ENCODE measurements at regions not wholly inside any gene's neighbourhood (a gene's known extent, or its start where the extent isn't known, plus 50 kb on each side); places are given as distances from the start of the nearest gene placed in this dataset.
A peak's percentile ranks its signal among the peaks of the same experiment; 100 is the strongest.

DNA sequence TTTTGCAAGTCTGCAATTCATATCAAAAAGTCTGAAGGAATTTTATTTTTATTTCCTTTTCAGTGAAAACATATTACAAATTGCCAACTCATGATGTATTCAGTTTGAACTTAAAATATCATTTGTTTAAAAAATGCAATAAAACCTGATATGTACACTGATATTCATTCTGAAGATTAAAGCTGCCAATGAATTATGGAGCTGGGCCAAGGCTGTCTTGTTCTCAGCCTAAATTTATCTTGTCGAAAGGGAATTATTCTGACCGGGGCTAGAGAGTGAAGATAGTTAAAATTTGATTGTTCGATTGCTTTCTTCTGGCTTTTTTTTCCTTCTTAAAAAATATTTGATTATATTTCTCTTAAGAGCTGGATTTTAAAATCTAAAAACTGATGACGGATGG lies 54.0 kb upstream of the RBFOX1 start:
- no peak for DNase-seq
- TF ChIP-seq, protein P1, sequence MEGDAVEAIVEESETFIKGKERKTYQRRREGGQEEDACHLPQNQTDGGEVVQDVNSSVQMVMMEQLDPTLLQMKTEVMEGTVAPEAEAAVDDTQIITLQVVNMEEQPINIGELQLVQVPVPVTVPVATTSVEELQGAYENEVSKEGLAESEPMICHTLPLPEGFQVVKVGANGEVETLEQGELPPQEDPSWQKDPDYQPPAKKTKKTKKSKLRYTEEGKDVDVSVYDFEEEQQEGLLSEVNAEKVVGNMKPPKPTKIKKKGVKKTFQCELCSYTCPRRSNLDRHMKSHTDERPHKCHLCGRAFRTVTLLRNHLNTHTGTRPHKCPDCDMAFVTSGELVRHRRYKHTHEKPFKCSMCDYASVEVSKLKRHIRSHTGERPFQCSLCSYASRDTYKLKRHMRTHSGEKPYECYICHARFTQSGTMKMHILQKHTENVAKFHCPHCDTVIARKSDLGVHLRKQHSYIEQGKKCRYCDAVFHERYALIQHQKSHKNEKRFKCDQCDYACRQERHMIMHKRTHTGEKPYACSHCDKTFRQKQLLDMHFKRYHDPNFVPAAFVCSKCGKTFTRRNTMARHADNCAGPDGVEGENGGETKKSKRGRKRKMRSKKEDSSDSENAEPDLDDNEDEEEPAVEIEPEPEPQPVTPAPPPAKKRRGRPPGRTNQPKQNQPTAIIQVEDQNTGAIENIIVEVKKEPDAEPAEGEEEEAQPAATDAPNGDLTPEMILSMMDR (IDR thresholded peaks at IDR 0.05), result no peak
- no peaks in the 10 kb centered on the region for H3K4me1 Mint-ChIP-seq (ENCODE audit: low read depth)
- peaks cover 71% of the 10 kb centered on the region for H3K9me3 Mint-ChIP-seq
- no peak overlapping the region for H3K4me3 Mint-ChIP-seq
- no peak overlapping the region for H3K27ac Mint-ChIP-seq
- no peaks in the 10 kb centered on the region for H3K27me3 Mint-ChIP-seq (ENCODE audit: insufficient read depth)
- no peaks in the 10 kb centered on the region for H3K36me3 Mint-ChIP-seq (ENCODE audit: low read depth)

DNA sequence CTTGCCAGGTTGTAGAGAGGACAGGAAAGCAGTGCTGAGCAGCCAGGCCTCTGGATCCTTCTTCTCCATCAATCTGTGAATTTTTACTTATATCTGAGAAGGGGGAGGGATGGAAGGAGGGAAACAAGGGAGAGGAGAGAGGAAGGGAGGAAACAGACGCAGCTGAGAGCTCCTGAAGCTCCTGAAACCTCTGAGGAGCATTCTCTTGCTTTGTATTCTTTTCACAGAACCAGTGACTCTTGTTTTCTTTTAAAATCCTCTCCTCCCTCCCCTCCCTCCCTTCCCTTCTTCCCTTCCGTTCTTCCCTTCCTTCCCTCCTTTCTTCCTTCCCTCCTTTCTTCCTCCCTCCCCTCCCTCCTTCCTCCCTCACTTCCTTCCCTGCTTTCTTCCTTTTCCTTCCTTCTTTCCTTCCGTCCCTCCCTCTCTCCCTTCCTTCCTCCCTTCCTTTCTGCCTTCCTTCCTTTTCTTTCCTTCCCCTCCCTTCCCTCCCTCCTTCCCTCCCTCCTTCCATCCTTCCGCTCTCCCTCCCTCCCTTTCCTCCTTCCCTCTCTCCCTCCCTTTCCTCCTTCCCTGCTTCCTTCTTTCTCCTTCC lies 60.0 kb upstream of the RBFOX1 start:
- TF ChIP-seq, protein P1 (IDR thresholded peaks at IDR 0.05), result no peak
- no peak for DNase-seq
- H3K4me3 Mint-ChIP-seq, result no peak overlapping the region
- no peak overlapping the region for H3K27ac Mint-ChIP-seq
- H3K27me3 Mint-ChIP-seq (ENCODE audit: insufficient read depth), result no peaks in the 10 kb centered on the region
- H3K36me3 Mint-ChIP-seq (ENCODE audit: low read depth), result no peaks in the 10 kb centered on the region
- peaks cover 48% of the 10 kb centered on the region for H3K9me3 Mint-ChIP-seq
- H3K4me1 Mint-ChIP-seq (ENCODE audit: low read depth), result no peaks in the 10 kb centered on the region

DNA sequence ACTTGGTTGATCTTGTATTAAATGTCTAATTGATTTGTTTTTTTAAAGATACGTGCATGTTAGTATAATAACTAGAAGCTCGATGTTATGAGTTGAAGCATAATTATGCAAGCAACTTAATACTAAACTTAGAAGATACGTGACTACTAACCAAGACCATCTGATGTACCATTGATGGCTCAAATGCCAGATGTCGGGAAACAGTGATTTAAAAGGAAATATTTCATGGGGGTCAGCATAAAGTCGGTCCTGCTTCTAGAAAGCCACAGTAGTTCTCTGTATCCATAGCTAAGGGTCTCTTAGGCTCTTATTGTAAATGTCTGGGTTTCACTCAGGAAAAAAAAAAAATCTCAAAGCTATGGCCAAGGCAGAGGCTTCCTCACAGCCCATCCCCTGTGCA lies 61.2 kb upstream of the RBFOX1 start:
- Mint-ChIP-seq H3K9me3 (peaks cover 44% of the 10 kb centered on the region), H3K36me3 (ENCODE audit: low read depth) (no peaks in the 10 kb centered on the region), H3K4me1 (ENCODE audit: low read depth) (no peaks in the 10 kb centered on the region), H3K4me3 (no peak overlapping the region), H3K27me3 (ENCODE audit: insufficient read depth) (no peaks in the 10 kb centered on the region), H3K27ac (no peak overlapping the region)
- TF ChIP-seq, protein P1 (IDR thresholded peaks at IDR 0.05), result no peak
- DNase-seq, result no peak

DNA sequence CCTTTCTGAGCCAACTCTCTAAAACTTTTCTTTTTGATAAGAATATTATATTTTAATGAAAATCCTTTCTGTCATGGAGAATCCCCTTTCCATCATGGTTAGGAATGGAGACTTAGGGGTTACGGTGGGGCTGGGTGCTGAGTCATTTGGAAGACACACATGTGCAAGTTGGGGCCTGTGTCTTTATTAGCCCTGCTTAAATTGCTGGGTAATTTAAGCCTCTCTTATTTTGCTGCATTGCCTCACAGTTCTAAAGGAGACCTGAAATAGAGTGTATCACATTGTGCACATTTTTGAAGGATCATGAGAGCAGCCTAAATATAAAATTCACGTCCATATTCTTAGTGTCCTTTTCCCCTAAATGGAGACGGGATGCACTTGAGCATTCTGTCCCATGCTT lies 61.8 kb upstream of the RBFOX1 start:
- Mint-ChIP-seq H3K4me1 (ENCODE audit: low read depth) (no peaks in the 10 kb centered on the region), H3K36me3 (ENCODE audit: low read depth) (no peaks in the 10 kb centered on the region), H3K9me3 (peaks cover 44% of the 10 kb centered on the region), H3K4me3 (no peak overlapping the region), H3K27ac (no peak overlapping the region), H3K27me3 (ENCODE audit: insufficient read depth) (no peaks in the 10 kb centered on the region)
- TF ChIP-seq, protein P1 (IDR thresholded peaks at IDR 0.05), result no peak
- no peak for DNase-seq

DNA sequence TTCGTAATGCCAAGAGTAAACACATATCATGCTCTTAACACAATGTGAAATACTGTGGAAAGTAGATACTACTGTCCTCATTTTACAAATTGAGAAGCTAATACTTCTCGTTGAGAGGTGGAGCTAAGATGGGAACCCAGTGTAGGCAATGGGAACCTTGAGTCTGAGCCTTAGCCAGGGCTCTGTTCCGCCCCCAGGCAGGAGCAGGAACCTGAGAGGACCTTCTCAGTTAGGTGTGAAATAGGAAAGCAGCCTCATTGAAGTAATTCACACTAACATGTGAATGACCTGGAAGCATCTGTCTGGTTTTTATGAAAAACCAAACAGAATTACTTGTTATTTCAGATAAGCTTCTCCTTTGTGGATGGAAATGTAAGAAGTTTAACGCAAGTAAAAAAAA lies 62.6 kb upstream of the RBFOX1 start:
- DNase-seq, result no peak
- peaks cover 40% of the 10 kb centered on the region for H3K9me3 Mint-ChIP-seq
- H3K4me3 Mint-ChIP-seq, result no peak overlapping the region
- TF ChIP-seq, protein P1 (IDR thresholded peaks at IDR 0.05), result no peak
- H3K36me3 Mint-ChIP-seq (ENCODE audit: low read depth), result no peaks in the 10 kb centered on the region
- H3K4me1 Mint-ChIP-seq (ENCODE audit: low read depth), result no peaks in the 10 kb centered on the region
- H3K27ac Mint-ChIP-seq, result no peak overlapping the region
- H3K27me3 Mint-ChIP-seq (ENCODE audit: insufficient read depth), result no peaks in the 10 kb centered on the region

DNA sequence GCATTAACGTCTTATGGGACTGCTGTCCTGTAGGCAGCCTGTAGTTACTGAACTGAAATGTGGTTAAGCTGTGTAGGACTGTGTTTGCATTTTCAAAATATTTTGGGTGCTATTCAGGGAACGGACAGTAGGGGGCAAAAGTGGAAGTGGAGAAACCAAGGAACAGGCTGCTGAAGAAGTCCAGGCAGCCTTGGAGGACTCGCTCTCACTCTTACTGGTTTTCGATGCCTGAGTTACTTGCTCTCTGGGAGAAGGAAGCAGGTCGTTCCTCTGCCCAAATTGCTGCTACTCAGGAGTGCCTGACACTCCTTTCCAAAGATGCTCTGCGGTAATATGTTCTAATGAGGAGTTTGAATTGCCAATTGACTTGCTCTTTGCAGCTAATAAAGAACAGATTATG lies 64.5 kb upstream of the RBFOX1 start:
- no peaks in the 10 kb centered on the region for H3K36me3 Mint-ChIP-seq (ENCODE audit: low read depth)
- DNase-seq, result no peak
- TF ChIP-seq, protein P1 (IDR thresholded peaks at IDR 0.05), result peak; percentile 63
- no peak overlapping the region for H3K27ac Mint-ChIP-seq
- no peaks in the 10 kb centered on the region for H3K27me3 Mint-ChIP-seq (ENCODE audit: insufficient read depth)
- H3K9me3 Mint-ChIP-seq, result peaks cover 32% of the 10 kb centered on the region
- H3K4me3 Mint-ChIP-seq, result no peak overlapping the region
- no peaks in the 10 kb centered on the region for H3K4me1 Mint-ChIP-seq (ENCODE audit: low read depth)
